GM19023 (cell line): ENCODE measurements at regions not wholly inside any gene's neighbourhood (a gene's known extent, or its start where the extent isn't known, plus 50 kb on each side); places are given as distances from the start of the nearest gene placed in this dataset.

Source experiments
- ATAC-seq: cut with Tn5 transposase; IDR thresholded peaks from one replicate; pipeline ENCODE4 v1.9.1; 2021; ENCODE audit warnings: mild to moderate bottlenecking, moderate library complexity; ENCODE audit not compliant: unreplicated experiment

- ATAC-seq = no peak
Measured at GRCh38 chr11:10387206-10388083, 67.6 kb upstream of the AMPD3 start.

- ATAC-seq = no peak
Measured at GRCh38 chr11:10388101-10388500, 67.0 kb upstream of the AMPD3 start.

- ATAC-seq = no peak
Measured at GRCh38 chr11:10388574-10388973, 66.5 kb upstream of the AMPD3 start.

- no peak for ATAC-seq
Measured at GRCh38 chr11:10390375-10390774, 64.7 kb upstream of the AMPD3 start.

- ATAC-seq = no peak
Measured at GRCh38 chr11:10392095-10393079, 62.7 kb upstream of the AMPD3 start.

- no peak for ATAC-seq
Measured at GRCh38 chr11:10394229-10395101, 60.6 kb upstream of the AMPD3 start.

- no peak for ATAC-seq
Measured at GRCh38 chr11:10395166-10395897, 59.7 kb upstream of the AMPD3 start.

- ATAC-seq = no peak
Measured at GRCh38 chr11:10396771-10397170, 58.3 kb upstream of the AMPD3 start.

GRCh38 chr11:10397226-10397987, 57.7 kb upstream of the AMPD3 start:
- ATAC-seq = no peak

GRCh38 chr11:10398525-10398924, 56.5 kb upstream of the AMPD3 start:
- no peak for ATAC-seq

GRCh38 chr11:10400856-10401255, 54.2 kb upstream of the AMPD3 start:
- ATAC-seq = no peak

- ATAC-seq = no peak
Measured at GRCh38 chr11:10401256-10401655, 53.8 kb upstream of the AMPD3 start.

- ATAC-seq = no peak
Measured at GRCh38 chr11:10401696-10402392, 53.2 kb upstream of the AMPD3 start.
